ENCODE measurements at regions not wholly inside any gene's neighbourhood (a gene's known extent, or its start where the extent isn't known, plus 50 kb on each side); places are given as distances from the start of the nearest gene placed in this dataset.

- DNase-seq: no peak
These were observed 308.1 kb downstream of the LIG4 start for GRCh38 chr13:107907065-107907805.

GRCh38 chr13:107906131-107906530 is 309.2 kb downstream of the LIG4 start:
- no peak for DNase-seq

- no peak for DNase-seq
These were observed 313.3 kb downstream of the LIG4 start for GRCh38 chr13:107901996-107902562.

- no peak for DNase-seq
These were observed 314.1 kb downstream of the LIG4 start for GRCh38 chr13:107901230-107901629.

GRCh38 chr13:107900775-107901174 is 314.6 kb downstream of the LIG4 start:
- DNase-seq: no peak

- no peak for DNase-seq
These were observed 329.2 kb downstream of the LIG4 start for GRCh38 chr13:107886118-107886517.

GRCh38 chr13:107884564-107884963 is 330.8 kb downstream of the LIG4 start:
- DNase-seq: no peak

- DNase-seq: no peak
These were observed 331.7 kb downstream of the LIG4 start for GRCh38 chr13:107883561-107884175.

- no peak for DNase-seq
These were observed 332.4 kb downstream of the LIG4 start for GRCh38 chr13:107882708-107883560.

- DNase-seq: no peak
These were observed 334.0 kb downstream of the LIG4 start for GRCh38 chr13:107881362-107881761.

- DNase-seq: no peak
These were observed 340.9 kb downstream of the LIG4 start for GRCh38 chr13:107874456-107874855.

- no peak for DNase-seq
These were observed 341.4 kb downstream of the LIG4 start for GRCh38 chr13:107873926-107874325.

GRCh38 chr13:107870400-107870799 is 344.9 kb downstream of the LIG4 start:
- no peak for DNase-seq

- no peak for DNase-seq
These were observed 347.4 kb downstream of the LIG4 start for GRCh38 chr13:107867701-107868661.

GRCh38 chr13:107866941-107867623 is 348.3 kb downstream of the LIG4 start:
- DNase-seq: no peak

GRCh38 chr13:107866032-107866940 is 349.1 kb downstream of the LIG4 start:
- DNase-seq: no peak

- DNase-seq: no peak
These were observed 349.7 kb downstream of the LIG4 start for GRCh38 chr13:107865643-107866031.

- DNase-seq: no peak
These were observed 350.1 kb downstream of the LIG4 start for GRCh38 chr13:107865318-107865575.

- DNase-seq: no peak
These were observed 350.6 kb downstream of the LIG4 start for GRCh38 chr13:107864543-107865317.

- no peak for DNase-seq
These were observed 355.1 kb downstream of the LIG4 start for GRCh38 chr13:107860284-107860683.

Measured in stimulated activated naive CD4-positive, alpha-beta T cell (primary cell).